OCI-LY3 (cell line): ENCODE measurements at regions not wholly inside any gene's neighbourhood (a gene's known extent, or its start where the extent isn't known, plus 50 kb on each side); places are given as distances from the start of the nearest gene placed in this dataset.

Source experiments
- H2AFZ ChIP-seq: fragments of 200-600, 300-600 bp; shearing (Covaris generic); 2 replicates; pipeline ENCODE4 v1.6.0; 2014; ENCODE audit warnings: antibody characterized with exemption, low read depth, low read length
- H3K27ac ChIP-seq: fragments of 200-600, 300-600 bp; sonication (generic); 2 replicates; pipeline ENCODE4 v1.5.1; 2014; ENCODE audit warnings: mild to moderate bottlenecking, low read length, moderate library complexity, mixed read lengths
- H3K27me3 ChIP-seq: fragments of 200-600, 300-600 bp; sonication (generic); 2 replicates; pipeline ENCODE4 v1.6.1; 2014; ENCODE audit warnings: low read depth, low read length, mixed read lengths
- H3K36me3 ChIP-seq: fragments of 200-600, 300-600 bp; sonication (generic); replicated peaks from 2 replicates; pipeline ENCODE3; 2014; ENCODE audit warnings: low read depth, low read length, mixed read lengths
- H3K4me1 ChIP-seq: fragments of 300-600, 200-600 bp; sonication (generic); 2 replicates; pipeline ENCODE4 v1.6.1; 2014; ENCODE audit warnings: low read length, mixed read lengths
- H3K4me2 ChIP-seq: fragments of 200-600, 300-600 bp; sonication (generic); 2 replicates; pipeline ENCODE4 v1.6.1; 2014; ENCODE audit warnings: low read length, mixed read lengths
- H3K4me3 ChIP-seq: fragments of 300-600, 200-600 bp; sonication (generic); 2 replicates; pipeline ENCODE4 v1.5.1; 2014; ENCODE audit warnings: antibody characterized with exemption, mild to moderate bottlenecking, low read length, moderate library complexity
- H3K79me2 ChIP-seq: fragments of 300-600, 200-600 bp; shearing (Covaris generic); 2 replicates; pipeline ENCODE4 v1.6.1; 2014; ENCODE audit warnings: mild to moderate bottlenecking, low read length, mixed read lengths
- H3K9ac ChIP-seq: fragments of 300-600, 200-600 bp; shearing (Covaris generic); 2 replicates; pipeline ENCODE4 v1.6.0; 2014; ENCODE audit warnings: mild to moderate bottlenecking, low read length, moderate library complexity
- H3K9me3 ChIP-seq: fragments of 200-600, 300-600 bp; shearing (Covaris generic); 2 replicates; pipeline ENCODE4 v1.6.1; 2014; ENCODE audit warnings: low read length, mixed read lengths; ENCODE audit not compliant: insufficient read depth
- H4K20me1 ChIP-seq: fragments of 200-600, 300-600 bp; sonication (generic); 2 replicates; pipeline ENCODE4 v1.6.1; 2016; ENCODE audit warnings: low read length, mixed read lengths; ENCODE audit not compliant: insufficient read depth
- CTCF ChIP-seq: fragments of 200-600, 300-600 bp; sonication (generic); IDR thresholded peaks from 2 replicates; pipeline ENCODE4 v1.5.1; 2014; ENCODE audit warnings: antibody characterized with exemption, low read length, low read depth
- EZH2phosphoT487 ChIP-seq: fragments of 200-600 bp; shearing (Covaris generic); IDR thresholded peaks from 2 replicates; pipeline ENCODE4 v1.6.1; 2018; ENCODE audit warnings: antibody characterized with exemption, mixed run types, low read depth

- TF ChIP-seq CTCF (no peak), EZH2phosphoT487 (no peak)
- Histone ChIP-seq H3K4me1 (no peaks in the 10 kb centered on the region), H3K27me3 (no peaks in the 10 kb centered on the region), H3K9me3 (peaks cover 15% of the 10 kb centered on the region), H3K36me3 (peaks cover 5% of the 10 kb centered on the region), H3K4me2 (no peak overlapping the region), H4K20me1 (no peaks in the 10 kb centered on the region), H3K27ac (no peak overlapping the region), H2AFZ (no peak overlapping the region), H3K79me2 (no peaks in the 10 kb centered on the region), H3K4me3 (no peak overlapping the region), H3K9ac (no peak overlapping the region)
These were observed 472.8 kb downstream of the ZIC1 start for GRCh38 chr3:147881933-147882332.

DNA sequence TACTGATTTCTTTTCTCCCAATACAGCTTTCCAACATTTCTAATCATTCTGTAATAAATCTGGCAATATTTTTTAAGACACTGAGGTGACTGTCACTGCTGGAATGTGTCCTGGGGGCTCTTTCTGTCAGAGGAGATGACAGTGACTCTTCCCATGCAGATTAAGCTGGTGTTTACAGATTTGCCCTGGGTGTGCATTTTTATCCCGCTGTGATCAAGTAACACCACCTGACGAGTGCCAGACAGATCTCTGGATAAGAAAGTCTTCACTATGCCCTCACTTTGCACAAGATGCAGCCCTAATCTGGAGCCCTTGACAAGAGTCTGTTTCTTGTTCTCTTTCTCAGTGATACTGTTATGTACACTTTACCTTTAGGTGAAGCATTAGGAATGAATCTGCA lies 477.7 kb downstream of the ZIC1 start:
- Histone ChIP-seq H3K27me3 (no peaks in the 10 kb centered on the region), H2AFZ (no peak overlapping the region), H3K36me3 (peaks cover 5% of the 10 kb centered on the region), H3K27ac (no peak overlapping the region), H3K9ac (no peak overlapping the region), H3K4me2 (no peak overlapping the region), H3K9me3 (peaks cover 6% of the 10 kb centered on the region), H3K4me3 (no peak overlapping the region), H4K20me1 (no peaks in the 10 kb centered on the region), H3K4me1 (peaks cover 10% of the 10 kb centered on the region), H3K79me2 (no peaks in the 10 kb centered on the region)
- TF ChIP-seq EZH2phosphoT487 (no peak), CTCF (no peak)

DNA sequence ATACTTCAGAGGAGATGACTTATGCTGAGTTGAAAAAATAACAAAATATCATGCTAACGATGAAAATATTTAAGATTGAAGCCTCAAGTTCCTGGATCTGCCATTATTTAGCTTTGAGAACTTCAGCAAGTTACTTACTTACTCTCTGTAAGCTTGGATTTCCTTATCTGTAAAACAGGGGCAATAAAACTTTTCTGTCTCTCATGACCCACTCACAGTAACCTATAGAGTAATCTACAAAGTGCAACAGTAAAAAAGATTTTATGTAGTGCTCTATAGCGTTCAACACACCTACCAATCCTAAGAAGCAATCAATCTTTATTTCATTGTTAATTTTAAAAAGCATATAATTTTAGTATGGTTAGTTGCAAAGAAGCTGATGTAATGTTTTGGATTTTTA lies 478.6 kb downstream of the ZIC1 start:
- peaks cover 10% of the 10 kb centered on the region for H3K4me1 ChIP-seq
- no peak overlapping the region for H3K4me3 ChIP-seq
- H3K9me3 ChIP-seq: no peaks in the 10 kb centered on the region
- no peaks in the 10 kb centered on the region for H4K20me1 ChIP-seq
- H3K27ac ChIP-seq: no peak overlapping the region
- no peaks in the 10 kb centered on the region for H3K27me3 ChIP-seq
- H3K36me3 ChIP-seq: no peaks in the 10 kb centered on the region
- no peak for TF ChIP-seq EZH2phosphoT487
- TF ChIP-seq CTCF: no peak
- H3K4me2 ChIP-seq: no peak overlapping the region
- no peaks in the 10 kb centered on the region for H3K79me2 ChIP-seq
- H2AFZ ChIP-seq: no peak overlapping the region
- no peak overlapping the region for H3K9ac ChIP-seq

DNA sequence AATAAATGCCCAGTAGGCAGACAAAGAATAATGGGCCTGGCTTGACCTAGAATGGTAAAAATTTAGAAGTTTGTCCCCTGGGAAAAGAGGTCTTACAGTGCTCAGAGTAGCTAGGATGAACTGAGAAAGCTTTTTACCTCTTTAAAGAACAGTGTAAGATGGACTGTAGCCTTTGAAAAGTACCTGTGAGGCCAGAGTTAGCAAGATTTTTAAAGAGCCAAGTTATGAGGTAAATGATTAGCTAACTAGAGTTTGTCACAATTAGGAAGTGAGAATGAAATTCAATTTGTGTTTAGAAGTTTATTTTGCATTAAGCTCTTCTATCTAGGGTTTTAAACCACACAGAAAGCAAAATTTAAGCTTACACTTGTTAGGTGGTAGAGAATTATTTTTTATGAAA lies 480.9 kb downstream of the ZIC1 start:
- no peaks in the 10 kb centered on the region for H3K36me3 ChIP-seq
- H2AFZ ChIP-seq: no peak overlapping the region
- H3K27ac ChIP-seq: peak overlapping the region; percentile 50
- peak overlapping the region; percentile 9 for H3K4me2 ChIP-seq
- no peaks in the 10 kb centered on the region for H4K20me1 ChIP-seq
- H3K9ac ChIP-seq: no peak overlapping the region
- H3K79me2 ChIP-seq: no peaks in the 10 kb centered on the region
- peaks cover 10% of the 10 kb centered on the region for H3K4me1 ChIP-seq
- H3K27me3 ChIP-seq: no peaks in the 10 kb centered on the region
- TF ChIP-seq CTCF (no peak), EZH2phosphoT487 (no peak)
- H3K4me3 ChIP-seq: no peak overlapping the region
- H3K9me3 ChIP-seq: no peaks in the 10 kb centered on the region
